ENCODE measurements at regions not wholly inside any gene's neighbourhood (a gene's known extent, or its start where the extent isn't known, plus 50 kb on each side); places are given as distances from the start of the nearest gene placed in this dataset.
A peak's percentile ranks its signal among the peaks of the same experiment; 100 is the strongest.
"Not testable (repeated sequence)": the region's sequence is repeated elsewhere in the genome, so short reads cannot be mapped to it uniquely, and the experiment has no call there.

DNA sequence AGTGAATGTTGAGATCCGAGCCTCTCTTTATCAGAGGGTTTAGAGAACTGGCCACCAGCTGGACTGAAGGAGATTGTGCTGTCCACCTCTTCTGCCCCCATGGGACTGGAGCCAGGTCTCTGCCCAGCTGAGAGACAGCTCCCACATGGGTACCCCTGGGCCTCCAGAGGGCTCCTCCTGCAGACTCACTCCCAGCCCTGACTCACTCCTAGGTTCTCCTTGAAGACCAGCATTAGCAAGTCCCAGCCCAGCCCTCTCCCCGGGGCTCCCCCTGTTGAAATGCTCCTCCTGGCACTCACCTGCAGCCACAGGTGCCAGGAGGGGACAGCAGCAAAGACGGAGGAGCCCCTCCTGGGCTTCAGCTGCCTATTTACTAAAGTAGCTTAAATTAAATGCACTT is 126.9 kb downstream of the CXCL12 start:
- TF ChIP-seq, protein P1, sequence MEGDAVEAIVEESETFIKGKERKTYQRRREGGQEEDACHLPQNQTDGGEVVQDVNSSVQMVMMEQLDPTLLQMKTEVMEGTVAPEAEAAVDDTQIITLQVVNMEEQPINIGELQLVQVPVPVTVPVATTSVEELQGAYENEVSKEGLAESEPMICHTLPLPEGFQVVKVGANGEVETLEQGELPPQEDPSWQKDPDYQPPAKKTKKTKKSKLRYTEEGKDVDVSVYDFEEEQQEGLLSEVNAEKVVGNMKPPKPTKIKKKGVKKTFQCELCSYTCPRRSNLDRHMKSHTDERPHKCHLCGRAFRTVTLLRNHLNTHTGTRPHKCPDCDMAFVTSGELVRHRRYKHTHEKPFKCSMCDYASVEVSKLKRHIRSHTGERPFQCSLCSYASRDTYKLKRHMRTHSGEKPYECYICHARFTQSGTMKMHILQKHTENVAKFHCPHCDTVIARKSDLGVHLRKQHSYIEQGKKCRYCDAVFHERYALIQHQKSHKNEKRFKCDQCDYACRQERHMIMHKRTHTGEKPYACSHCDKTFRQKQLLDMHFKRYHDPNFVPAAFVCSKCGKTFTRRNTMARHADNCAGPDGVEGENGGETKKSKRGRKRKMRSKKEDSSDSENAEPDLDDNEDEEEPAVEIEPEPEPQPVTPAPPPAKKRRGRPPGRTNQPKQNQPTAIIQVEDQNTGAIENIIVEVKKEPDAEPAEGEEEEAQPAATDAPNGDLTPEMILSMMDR (IDR thresholded peaks at IDR 0.05; ENCODE audit: control insufficient read depth, insufficient read depth, low read depth, low read length, missing control alignments) = no peak
- no peak overlapping the region for H3K4me3 ChIP-seq (ENCODE audit: control insufficient read depth, low read depth, low read length)
- DNase-seq (ENCODE audit: low read depth) = no peak

DNA sequence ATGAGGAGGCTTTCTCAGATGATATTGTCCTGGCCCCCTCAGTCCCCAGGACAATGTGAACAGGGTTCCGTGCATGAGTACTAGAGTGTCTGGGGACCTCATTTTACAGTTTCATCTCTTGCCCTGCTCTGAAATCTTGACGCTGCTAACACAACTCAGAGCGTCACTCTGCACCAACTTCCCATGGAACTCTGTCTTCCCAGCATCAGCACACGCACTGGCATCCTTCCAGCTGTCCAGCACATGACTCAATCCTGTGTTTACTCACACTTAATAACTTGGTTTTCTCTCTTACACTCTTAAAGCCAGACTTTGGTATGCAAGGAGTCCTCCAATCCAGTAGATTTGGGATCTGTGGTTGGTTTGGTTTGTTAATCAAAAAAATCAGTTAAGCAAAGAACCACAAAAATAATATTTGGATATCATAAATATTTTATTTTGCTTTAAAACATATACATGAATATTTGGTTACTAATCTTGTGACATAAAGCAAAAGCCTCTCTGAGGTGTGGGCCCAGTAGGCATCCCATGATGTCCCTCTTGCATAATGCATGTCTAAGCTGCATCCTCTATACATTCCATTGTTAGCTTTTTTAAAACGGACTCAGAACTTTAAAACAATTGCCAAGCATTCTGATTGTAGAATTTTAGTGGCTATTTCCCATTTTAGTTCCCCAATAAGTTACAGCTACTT is 131.0 kb downstream of the CXCL12 start:
- DNase-seq (ENCODE audit: low read depth) = peak; percentile 87
- H3K4me3 ChIP-seq (ENCODE audit: control insufficient read depth, low read depth, low read length) = no peak overlapping the region
- TF ChIP-seq, protein P1 (IDR thresholded peaks at IDR 0.05; ENCODE audit: control insufficient read depth, insufficient read depth, low read depth, low read length, missing control alignments) = no peak

DNA sequence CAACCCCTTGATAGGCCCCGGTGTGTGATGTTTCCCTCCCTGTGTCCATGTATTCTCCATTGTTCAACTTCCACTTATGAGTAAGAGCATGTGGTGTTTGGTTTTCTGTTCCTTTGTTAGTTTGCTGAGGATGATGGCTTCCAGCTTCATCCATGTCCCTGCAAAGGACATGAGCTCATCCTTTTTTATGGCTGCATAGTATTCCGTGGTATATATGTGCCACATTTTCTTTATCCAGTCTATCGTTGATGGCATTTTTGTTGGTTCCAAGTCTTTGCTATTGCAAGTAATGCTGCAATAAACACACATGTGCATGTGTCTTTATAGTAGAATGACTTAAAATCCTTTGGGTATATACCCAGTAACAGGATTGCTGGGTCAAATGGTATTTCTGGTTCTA is 132.3 kb downstream of the CXCL12 start:
- not testable (repeated sequence) for H3K4me3 ChIP-seq (ENCODE audit: control insufficient read depth, low read depth, low read length)

DNA sequence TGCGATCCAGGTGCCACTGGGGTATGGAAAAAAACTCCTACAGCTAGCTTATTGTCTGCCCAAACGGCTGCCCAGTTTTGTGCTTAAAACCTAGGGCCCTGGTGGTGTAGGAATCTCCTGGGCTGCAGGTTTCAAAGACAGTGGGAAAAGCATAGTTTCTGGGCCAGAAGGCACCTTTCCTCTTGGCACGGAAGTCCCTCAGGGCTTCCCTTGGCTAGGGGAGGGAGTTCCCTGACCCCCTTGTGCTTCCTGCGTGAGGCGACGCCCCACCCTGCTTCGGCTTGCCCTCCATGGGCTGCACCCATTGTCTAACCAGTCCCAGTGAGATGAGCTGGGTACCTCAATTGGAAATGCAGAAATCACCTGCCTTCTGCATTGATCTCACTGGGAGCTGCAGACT is 135.0 kb downstream of the CXCL12 start:
- not testable (repeated sequence) for H3K4me3 ChIP-seq (ENCODE audit: control insufficient read depth, low read depth, low read length); DNase-seq (ENCODE audit: low read depth)

More for the DNA sequence above, 132.3 kb downstream of the CXCL12 start:
- DNase-seq (ENCODE audit: low read depth) = not testable (repeated sequence)

DNA sequence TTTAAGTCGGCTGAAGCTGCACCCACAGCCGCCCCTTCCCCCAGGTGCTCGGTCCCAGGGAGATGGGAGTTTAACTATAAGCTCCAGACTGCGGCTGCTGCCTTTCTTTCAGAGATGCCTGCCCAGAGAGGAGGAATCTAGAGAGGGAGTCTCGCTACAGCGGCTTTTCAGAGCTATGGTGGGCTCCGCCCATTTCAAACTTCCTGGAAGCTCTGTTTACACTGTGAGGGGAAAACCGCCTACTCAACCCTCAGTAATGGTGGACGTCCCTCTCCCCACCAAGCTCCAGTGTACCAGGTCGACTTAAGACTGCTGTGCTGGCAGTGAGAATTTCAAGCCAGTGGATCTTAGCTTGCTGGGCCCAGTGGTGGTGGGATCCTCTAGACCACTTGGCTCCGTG is 135.4 kb downstream of the CXCL12 start:
- TF ChIP-seq, protein P1 (IDR thresholded peaks at IDR 0.05; ENCODE audit: control insufficient read depth, insufficient read depth, low read depth, low read length, missing control alignments) = no peak
- H3K4me3 ChIP-seq (ENCODE audit: control insufficient read depth, low read depth, low read length) = no peak overlapping the region
- no peak for DNase-seq (ENCODE audit: low read depth)

DNA sequence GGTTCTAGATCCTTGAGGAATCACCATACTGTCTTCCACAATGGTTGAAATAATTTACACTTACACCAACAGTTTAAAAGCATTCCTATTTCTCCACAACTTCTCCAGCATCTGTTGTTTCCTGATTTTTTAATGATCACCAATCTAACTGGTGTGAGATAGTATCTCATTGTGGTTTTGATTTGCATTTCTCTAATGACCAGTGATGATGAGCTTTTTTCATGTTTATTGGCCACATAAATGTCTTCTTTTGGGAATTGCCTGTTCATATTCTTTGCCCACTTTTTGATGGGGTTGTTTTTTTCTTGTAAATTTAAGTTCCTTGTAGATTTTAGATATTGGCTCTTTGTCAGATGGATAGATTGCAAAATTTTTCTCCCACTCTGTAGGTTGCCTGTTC is 138.2 kb downstream of the CXCL12 start:
- DNase-seq (ENCODE audit: low read depth); H3K4me3 ChIP-seq (ENCODE audit: control insufficient read depth, low read depth, low read length): not testable (repeated sequence)

DNA sequence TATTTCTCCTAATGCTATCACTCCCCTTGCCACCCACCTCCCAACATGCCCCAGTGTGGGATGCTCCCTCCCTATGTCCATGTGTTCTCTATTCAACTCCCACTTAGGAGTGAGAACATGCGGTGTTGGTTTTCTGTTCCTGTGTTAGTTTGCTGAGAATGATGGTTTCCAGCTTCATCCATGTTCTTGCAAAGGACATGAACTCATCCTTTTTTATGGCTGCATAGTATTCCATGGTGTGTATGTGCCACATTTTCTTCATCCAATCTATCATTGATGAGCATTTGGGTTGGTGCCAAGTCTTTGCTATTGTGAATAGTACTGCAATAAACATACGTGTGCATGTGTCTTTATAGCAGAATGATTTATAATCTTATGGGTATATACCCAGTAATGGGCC is 138.6 kb downstream of the CXCL12 start:
- DNase-seq (ENCODE audit: low read depth); H3K4me3 ChIP-seq (ENCODE audit: control insufficient read depth, low read depth, low read length): not testable (repeated sequence)

DNA sequence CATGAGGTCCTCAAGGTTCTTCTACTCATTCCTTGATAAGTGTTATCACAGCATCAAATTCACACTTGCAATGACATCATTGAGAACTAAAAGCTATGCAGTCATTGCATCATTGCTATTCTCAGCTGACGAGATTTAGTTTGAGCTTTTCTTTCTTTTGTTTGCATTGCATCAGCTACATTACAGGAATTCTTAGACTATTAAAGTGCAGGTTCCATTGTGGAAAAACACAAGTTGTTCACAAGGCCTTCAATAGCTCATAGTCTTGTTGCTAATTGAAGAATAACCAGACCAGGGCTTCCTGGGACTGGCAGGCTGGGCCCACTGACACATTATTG is 139.3 kb downstream of the CXCL12 start:
- H3K4me3 ChIP-seq (ENCODE audit: control insufficient read depth, low read depth, low read length) = no peak overlapping the region
- no peak for DNase-seq (ENCODE audit: low read depth)
- TF ChIP-seq, protein P1 (IDR thresholded peaks at IDR 0.05; ENCODE audit: control insufficient read depth, insufficient read depth, low read depth, low read length, missing control alignments) = no peak

DNA sequence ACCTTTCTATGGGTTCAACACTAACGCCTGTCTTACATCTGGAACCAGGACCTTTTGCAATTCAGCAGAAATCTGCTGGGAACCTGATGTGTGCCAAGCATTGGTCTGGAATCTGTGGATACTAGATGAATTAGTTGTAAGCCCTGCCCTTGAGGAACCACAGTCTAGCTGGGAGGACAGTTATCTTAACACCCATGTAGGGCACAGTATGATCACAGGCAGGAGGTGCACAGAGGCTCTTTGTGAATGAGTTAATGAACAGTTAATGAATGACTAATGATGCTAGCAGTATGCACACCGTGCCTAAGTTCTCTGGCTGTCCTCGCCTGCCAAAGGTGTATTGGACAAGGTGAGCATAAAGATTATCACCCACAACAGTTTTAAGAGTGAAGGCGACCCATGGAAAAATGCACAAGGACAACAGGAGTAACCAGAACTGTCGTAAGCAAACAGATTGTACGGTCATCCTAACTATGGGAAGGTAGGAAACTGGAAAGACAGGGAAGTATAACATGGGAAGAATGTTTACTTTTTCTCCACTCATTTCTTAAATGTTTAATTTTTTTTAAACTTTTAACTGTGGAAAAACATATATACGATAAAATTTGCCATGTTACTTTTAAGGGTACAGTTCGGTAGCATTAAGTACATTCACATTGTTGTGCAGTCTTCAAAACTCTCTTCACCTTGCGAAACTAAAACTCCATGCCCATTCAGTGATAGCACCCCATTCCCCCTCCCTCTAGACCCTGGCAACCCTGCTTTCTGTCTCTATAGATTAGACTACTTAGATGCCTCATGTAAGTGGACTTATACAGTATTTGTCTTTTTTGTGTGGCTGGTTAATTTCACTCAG is 139.9 kb downstream of the CXCL12 start:
- TF ChIP-seq, protein P1 (IDR thresholded peaks at IDR 0.05; ENCODE audit: control insufficient read depth, insufficient read depth, low read depth, low read length, missing control alignments) = no peak
- DNase-seq (ENCODE audit: low read depth) = no peak
- no peak overlapping the region for H3K4me3 ChIP-seq (ENCODE audit: control insufficient read depth, low read depth, low read length)
